GM23338 (cell line): ENCODE measurements at regions not wholly inside any gene's neighbourhood (a gene's known extent, or its start where the extent isn't known, plus 50 kb on each side); places are given as distances from the start of the nearest gene placed in this dataset.

Source experiments
- ATAC-seq: fragments of 200-7000 bp; cut with Tn5 transposase; 3 replicates; pipeline ENCODE4 v1.9.1; 2020
- DNase-seq: peaks from one replicate; pipeline ENCODE4 v3.0.0-alpha.2; 2015; ENCODE audit warnings: low spot score
- H2AFZ ChIP-seq: fragments of 200-600 bp; sonication (generic); 2 replicates; pipeline ENCODE4 v1.8.0; 2016; ENCODE audit warnings: antibody characterized with exemption, mild to moderate bottlenecking, moderate library complexity
- H3F3A ChIP-seq: fragments of 200-600 bp; sonication (generic); replicated peaks from 2 replicates; pipeline ENCODE4 v1.8.0; 2017; ENCODE audit warnings: antibody characterized with exemption, mixed run types, low read depth
- H3K27ac ChIP-seq: fragments of 200-600 bp; sonication (generic); 2 replicates; pipeline ENCODE4 v1.6.1; 2016; ENCODE audit warnings: low read depth
- H3K27me3 ChIP-seq: fragments of 200-600 bp; sonication (generic); 2 replicates; pipeline ENCODE4 v1.8.0; 2016; ENCODE audit warnings: mild to moderate bottlenecking, mixed run types, moderate library complexity; ENCODE audit not compliant: insufficient read depth
- H3K36me3 ChIP-seq: fragments of 200-600 bp; sonication (generic); 2 replicates; pipeline ENCODE4 v1.8.0; 2016; ENCODE audit warnings: mild to moderate bottlenecking; ENCODE audit not compliant: insufficient read depth
- H3K4me1 ChIP-seq: fragments of 200-600 bp; sonication (generic); 2 replicates; pipeline ENCODE4 v1.8.0; 2016; ENCODE audit warnings: mild to moderate bottlenecking, moderate library complexity; ENCODE audit not compliant: insufficient read depth
- H3K4me2 ChIP-seq: fragments of 200-600 bp; sonication (generic); 2 replicates; pipeline ENCODE4 v1.7.1; 2017; ENCODE audit warnings: mixed run types
- H3K4me3 ChIP-seq: fragments of 200-600 bp; sonication (generic); 2 replicates; pipeline ENCODE4 v1.6.1; 2016; ENCODE audit warnings: mixed run types
- H3K79me2 ChIP-seq: fragments of 200-600 bp; sonication (generic); replicated peaks from 2 replicates; pipeline ENCODE4 v1.8.0; 2017; ENCODE audit warnings: mild to moderate bottlenecking; ENCODE audit not compliant: insufficient read depth
- H3K9me2 ChIP-seq: fragments of 200-600 bp; sonication (generic); 2 replicates; pipeline ENCODE4 v1.8.0; 2017; ENCODE audit not compliant: insufficient read depth
- H4K20me1 ChIP-seq: fragments of 200-600 bp; sonication (generic); replicated peaks from 2 replicates; pipeline ENCODE4 v1.8.0; 2017; ENCODE audit warnings: mild to moderate bottlenecking; ENCODE audit not compliant: insufficient read depth
- H3K27ac Mint-ChIP-seq: 2 replicates; pipeline ENCODE4 v1.8.0; 2020; ENCODE audit warnings: inconsistent platforms, mild to moderate bottlenecking, moderate library complexity, mixed read lengths
- H3K27me3 Mint-ChIP-seq: 3 replicates; pipeline ENCODE4 v1.8.0; 2022; ENCODE audit warnings: low read depth, mild to moderate bottlenecking, moderate library complexity, mixed read lengths, inconsistent platforms; ENCODE audit not compliant: insufficient read depth, poor library complexity
- H3K36me3 Mint-ChIP-seq: 3 replicates; pipeline ENCODE4 v1.8.0; 2021; ENCODE audit warnings: low read depth, mild to moderate bottlenecking, inconsistent platforms, moderate library complexity, mixed read lengths
- H3K4me1 Mint-ChIP-seq: 3 replicates; pipeline ENCODE4 v1.8.0; 2020; ENCODE audit warnings: mild to moderate bottlenecking, inconsistent platforms, mixed read lengths
- H3K4me3 Mint-ChIP-seq: 3 replicates; pipeline ENCODE4 v1.8.0; 2021; ENCODE audit warnings: moderate library complexity, mild to moderate bottlenecking, inconsistent platforms, mixed read lengths
- H3K9me3 Mint-ChIP-seq: 3 replicates; pipeline ENCODE4 v1.8.0; 2020; ENCODE audit warnings: moderate library complexity, mild to moderate bottlenecking, inconsistent platforms, mixed read lengths
- CREB1 ChIP-seq: fragments of 250-450 bp; sonication (Bioruptor Pico); IDR thresholded peaks from 2 replicates; pipeline ENCODE4 v1.5.0; 2020; ENCODE audit warnings: low read depth, mild to moderate bottlenecking, moderate library complexity
- EZH2 ChIP-seq: fragments of 200-600 bp; sonication (generic); IDR thresholded peaks from one replicate; pipeline ENCODE4 v1.8.0; 2017; ENCODE audit warnings: antibody characterized with exemption, mild to moderate bottlenecking, low read depth; ENCODE audit not compliant: unreplicated experiment
- EZH2phosphoT487 ChIP-seq: fragments of 200-600 bp; sonication (generic); IDR thresholded peaks from one replicate; pipeline ENCODE4 v1.8.1; 2018; ENCODE audit warnings: antibody characterized with exemption; ENCODE audit not compliant: unreplicated experiment
- JUNB ChIP-seq: IDR thresholded peaks from one replicate; pipeline ENCODE4 v1.6.1; 2016; ENCODE audit warnings: antibody characterized with exemption; ENCODE audit not compliant: unreplicated experiment
- NANOG ChIP-seq: IDR thresholded peaks from 2 replicates; pipeline ENCODE4 v1.6.1; 2016; ENCODE audit warnings: antibody characterized with exemption, borderline replicate concordance
- STAT1 ChIP-seq: IDR thresholded peaks from one replicate; pipeline ENCODE4 v1.6.1; 2016; ENCODE audit warnings: antibody characterized with exemption; ENCODE audit not compliant: unreplicated experiment
- ZNF114 ChIP-seq: fragments of 250-450 bp; sonication (Bioruptor Pico); IDR thresholded peaks from 2 replicates; pipeline ENCODE4 v1.5.0; 2020; ENCODE audit warnings: mild to moderate bottlenecking, moderate library complexity
- ZNF331 ChIP-seq: fragments of 250-450 bp; sonication (Bioruptor Pico); IDR thresholded peaks from 2 replicates; pipeline ENCODE4 v1.5.0; 2020; ENCODE audit warnings: low read depth, mild to moderate bottlenecking, moderate library complexity
- TF ChIP-seq, protein P1 (sequence below): fragments of 250-450 bp; sonication (Bioruptor Pico); IDR thresholded peaks from 2 replicates; pipeline ENCODE4 v1.5.0; 2020; ENCODE audit warnings: mild to moderate bottlenecking, moderate library complexity
- TF ChIP-seq, protein P2 (sequence below): IDR thresholded peaks from 2 replicates; pipeline ENCODE4 v1.6.1; 2016; ENCODE audit warnings: antibody characterized with exemption
- TF ChIP-seq, protein P3 (sequence below), 2 experiments: fragments of 200-600 bp in 1 of 2; sonication (generic) in 1 of 2; conservative IDR thresholded peaks; 2 replicates each; pipeline versions ENCODE4 v1.5.1 to v1.6.1; 2016 to 2017; ENCODE audit warnings: antibody characterized with exemption in 2 of 2, low read depth in 2 of 2, mild to moderate bottlenecking in 2 of 2, moderate library complexity in 1 of 2

DNA sequence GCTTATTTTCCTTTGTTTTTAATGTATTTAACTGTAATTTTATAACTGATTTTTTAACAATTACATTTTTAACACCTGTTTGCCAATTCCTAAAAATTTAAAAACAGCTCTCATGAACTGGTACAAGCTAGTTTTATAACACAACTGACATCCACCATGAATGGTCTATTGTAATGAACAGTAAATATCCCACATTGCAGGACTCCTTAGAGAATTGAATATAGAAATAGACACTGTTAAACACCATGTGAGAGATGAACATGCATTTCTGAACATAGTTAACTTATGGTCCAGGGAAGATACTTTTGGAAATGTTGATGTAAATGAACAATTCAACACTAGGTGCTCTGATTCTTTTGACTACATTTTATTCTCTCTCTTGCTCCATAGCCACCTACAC lies 195.1 kb upstream of the GMDS start:
- no peaks in the 10 kb centered on the region for H3K36me3 Mint-ChIP-seq
- Histone ChIP-seq H3F3A (no peaks in the 10 kb centered on the region), H3K27me3 (no peaks in the 10 kb centered on the region), H3K4me3 (no peak overlapping the region), H3K27ac (no peak overlapping the region), H3K9me2 (peaks cover 3% of the 10 kb centered on the region; the same call in 1 of the 2 replicates), H4K20me1 (no peaks in the 10 kb centered on the region; the same call in 1 of the 2 replicates), H2AFZ (no peak overlapping the region), H3K36me3 (no peaks in the 10 kb centered on the region), H3K79me2 (no peaks in the 10 kb centered on the region), H3K4me1 (0 out of 2 replicates have a peak, but pooled peaks cover 3% of the 10 kb centered on the region), H3K4me2 (no peak overlapping the region)
- ATAC-seq = no peak
- H3K4me3 Mint-ChIP-seq = no peak overlapping the region
- H3K9me3 Mint-ChIP-seq = no peaks in the 10 kb centered on the region; the same call in 2 of the 3 replicates
- H3K4me1 Mint-ChIP-seq = peaks cover 5% of the 10 kb centered on the region
- no peak overlapping the region for H3K27ac Mint-ChIP-seq
- no peak for TF ChIP-seq ZNF114 (CRISPR knock-in tag)
- TF ChIP-seq CREB1 = no peak
- TF ChIP-seq STAT1 = no peak
- TF ChIP-seq JUNB = no peak
- TF ChIP-seq EZH2 = no peak
- TF ChIP-seq, protein P1, sequence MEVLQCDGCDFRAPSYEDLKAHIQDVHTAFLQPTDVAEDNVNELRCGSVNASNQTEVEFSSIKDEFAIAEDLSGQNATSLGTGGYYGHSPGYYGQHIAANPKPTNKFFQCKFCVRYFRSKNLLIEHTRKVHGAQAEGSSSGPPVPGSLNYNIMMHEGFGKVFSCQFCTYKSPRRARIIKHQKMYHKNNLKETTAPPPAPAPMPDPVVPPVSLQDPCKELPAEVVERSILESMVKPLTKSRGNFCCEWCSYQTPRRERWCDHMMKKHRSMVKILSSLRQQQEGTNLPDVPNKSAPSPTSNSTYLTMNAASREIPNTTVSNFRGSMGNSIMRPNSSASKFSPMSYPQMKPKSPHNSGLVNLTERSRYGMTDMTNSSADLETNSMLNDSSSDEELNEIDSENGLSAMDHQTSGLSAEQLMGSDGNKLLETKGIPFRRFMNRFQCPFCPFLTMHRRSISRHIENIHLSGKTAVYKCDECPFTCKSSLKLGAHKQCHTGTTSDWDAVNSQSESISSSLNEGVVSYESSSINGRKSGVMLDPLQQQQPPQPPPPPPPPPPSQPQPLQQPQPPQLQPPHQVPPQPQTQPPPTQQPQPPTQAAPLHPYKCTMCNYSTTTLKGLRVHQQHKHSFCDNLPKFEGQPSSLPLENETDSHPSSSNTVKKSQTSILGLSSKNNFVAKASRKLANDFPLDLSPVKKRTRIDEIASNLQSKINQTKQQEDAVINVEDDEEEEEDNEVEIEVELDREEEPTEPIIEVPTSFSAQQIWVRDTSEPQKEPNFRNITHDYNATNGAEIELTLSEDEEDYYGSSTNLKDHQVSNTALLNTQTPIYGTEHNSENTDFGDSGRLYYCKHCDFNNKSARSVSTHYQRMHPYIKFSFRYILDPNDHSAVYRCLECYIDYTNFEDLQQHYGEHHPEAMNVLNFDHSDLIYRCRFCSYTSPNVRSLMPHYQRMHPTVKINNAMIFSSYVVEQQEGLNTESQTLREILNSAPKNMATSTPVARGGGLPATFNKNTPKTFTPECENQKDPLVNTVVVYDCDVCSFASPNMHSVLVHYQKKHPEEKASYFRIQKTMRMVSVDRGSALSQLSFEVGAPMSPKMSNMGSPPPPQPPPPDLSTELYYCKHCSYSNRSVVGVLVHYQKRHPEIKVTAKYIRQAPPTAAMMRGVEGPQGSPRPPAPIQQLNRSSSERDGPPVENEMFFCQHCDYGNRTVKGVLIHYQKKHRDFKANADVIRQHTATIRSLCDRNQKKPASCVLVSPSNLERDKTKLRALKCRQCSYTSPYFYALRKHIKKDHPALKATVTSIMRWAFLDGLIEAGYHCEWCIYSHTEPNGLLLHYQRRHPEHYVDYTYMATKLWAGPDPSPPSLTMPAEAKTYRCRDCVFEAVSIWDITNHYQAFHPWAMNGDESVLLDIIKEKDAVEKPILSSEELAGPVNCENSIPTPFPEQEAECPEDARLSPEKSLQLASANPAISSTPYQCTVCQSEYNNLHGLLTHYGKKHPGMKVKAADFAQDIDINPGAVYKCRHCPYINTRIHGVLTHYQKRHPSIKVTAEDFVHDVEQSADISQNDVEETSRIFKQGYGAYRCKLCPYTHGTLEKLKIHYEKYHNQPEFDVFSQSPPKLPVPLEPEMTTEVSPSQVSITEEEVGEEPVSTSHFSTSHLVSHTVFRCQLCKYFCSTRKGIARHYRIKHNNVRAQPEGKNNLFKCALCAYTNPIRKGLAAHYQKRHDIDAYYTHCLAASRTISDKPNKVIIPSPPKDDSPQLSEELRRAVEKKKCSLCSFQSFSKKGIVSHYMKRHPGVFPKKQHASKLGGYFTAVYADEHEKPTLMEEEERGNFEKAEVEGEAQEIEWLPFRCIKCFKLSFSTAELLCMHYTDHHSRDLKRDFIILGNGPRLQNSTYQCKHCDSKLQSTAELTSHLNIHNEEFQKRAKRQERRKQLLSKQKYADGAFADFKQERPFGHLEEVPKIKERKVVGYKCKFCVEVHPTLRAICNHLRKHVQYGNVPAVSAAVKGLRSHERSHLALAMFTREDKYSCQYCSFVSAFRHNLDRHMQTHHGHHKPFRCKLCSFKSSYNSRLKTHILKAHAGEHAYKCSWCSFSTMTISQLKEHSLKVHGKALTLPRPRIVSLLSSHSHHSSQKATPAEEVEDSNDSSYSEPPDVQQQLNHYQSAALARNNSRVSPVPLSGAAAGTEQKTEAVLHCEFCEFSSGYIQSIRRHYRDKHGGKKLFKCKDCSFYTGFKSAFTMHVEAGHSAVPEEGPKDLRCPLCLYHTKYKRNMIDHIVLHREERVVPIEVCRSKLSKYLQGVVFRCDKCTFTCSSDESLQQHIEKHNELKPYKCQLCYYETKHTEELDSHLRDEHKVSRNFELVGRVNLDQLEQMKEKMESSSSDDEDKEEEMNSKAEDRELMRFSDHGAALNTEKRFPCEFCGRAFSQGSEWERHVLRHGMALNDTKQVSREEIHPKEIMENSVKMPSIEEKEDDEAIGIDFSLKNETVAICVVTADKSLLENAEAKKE (CRISPR knock-in tag) = no peak
- no peak for TF ChIP-seq NANOG
- peaks cover 8% of the 10 kb centered on the region for H3K27me3 Mint-ChIP-seq
- no peak for DNase-seq

DNA sequence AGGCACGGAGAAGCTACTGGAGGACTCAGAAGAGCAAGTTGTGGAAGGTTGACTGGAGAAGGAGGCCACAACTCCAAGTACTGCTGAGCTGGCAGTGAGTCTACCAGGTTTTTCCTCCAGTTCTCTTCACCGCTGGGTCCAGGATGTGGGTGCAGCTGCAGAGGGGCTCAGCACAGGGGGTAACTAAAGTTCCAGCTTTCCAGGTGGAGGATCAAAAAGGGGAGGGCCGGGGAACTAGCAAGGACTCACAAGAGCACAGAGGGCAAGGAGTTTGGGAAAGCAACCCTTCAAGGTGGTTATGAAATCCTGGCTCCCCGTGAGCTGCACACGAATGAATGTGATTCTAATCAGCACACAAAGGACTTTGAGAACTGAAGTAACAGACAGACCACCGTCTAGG lies 194.2 kb upstream of the GMDS start:
- H3K27ac ChIP-seq = no peak overlapping the region
- Mint-ChIP-seq H3K36me3 (no peaks in the 10 kb centered on the region), H3K9me3 (no peaks in the 10 kb centered on the region; the same call in 2 of the 3 replicates), H3K27ac (no peak overlapping the region), H3K27me3 (peaks cover 8% of the 10 kb centered on the region), H3K4me3 (no peak overlapping the region), H3K4me1 (peaks cover 5% of the 10 kb centered on the region)
- no peak overlapping the region for H3K4me2 ChIP-seq
- H3K4me1 ChIP-seq = 0 out of 2 replicates have a peak, but pooled peaks cover 3% of the 10 kb centered on the region
- H3K79me2 ChIP-seq = no peaks in the 10 kb centered on the region
- H3K36me3 ChIP-seq = no peaks in the 10 kb centered on the region
- H4K20me1 ChIP-seq = no peaks in the 10 kb centered on the region; the same call in 1 of the 2 replicates
- H3K9me2 ChIP-seq = peaks cover 3% of the 10 kb centered on the region; the same call in 1 of the 2 replicates
- H3K27me3 ChIP-seq = no peaks in the 10 kb centered on the region
- no peaks in the 10 kb centered on the region for H3F3A ChIP-seq
- no peak overlapping the region for H2AFZ ChIP-seq
- no peak overlapping the region for H3K4me3 ChIP-seq
- DNase-seq = no peak
- no peak for ATAC-seq
- TF ChIP-seq ZNF331 (CRISPR knock-in tag) = no peak
- TF ChIP-seq, protein P2, sequence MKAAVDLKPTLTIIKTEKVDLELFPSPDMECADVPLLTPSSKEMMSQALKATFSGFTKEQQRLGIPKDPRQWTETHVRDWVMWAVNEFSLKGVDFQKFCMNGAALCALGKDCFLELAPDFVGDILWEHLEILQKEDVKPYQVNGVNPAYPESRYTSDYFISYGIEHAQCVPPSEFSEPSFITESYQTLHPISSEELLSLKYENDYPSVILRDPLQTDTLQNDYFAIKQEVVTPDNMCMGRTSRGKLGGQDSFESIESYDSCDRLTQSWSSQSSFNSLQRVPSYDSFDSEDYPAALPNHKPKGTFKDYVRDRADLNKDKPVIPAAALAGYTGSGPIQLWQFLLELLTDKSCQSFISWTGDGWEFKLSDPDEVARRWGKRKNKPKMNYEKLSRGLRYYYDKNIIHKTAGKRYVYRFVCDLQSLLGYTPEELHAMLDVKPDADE = no peak
- no peak for TF ChIP-seq EZH2phosphoT487
- TF ChIP-seq, protein P3, sequence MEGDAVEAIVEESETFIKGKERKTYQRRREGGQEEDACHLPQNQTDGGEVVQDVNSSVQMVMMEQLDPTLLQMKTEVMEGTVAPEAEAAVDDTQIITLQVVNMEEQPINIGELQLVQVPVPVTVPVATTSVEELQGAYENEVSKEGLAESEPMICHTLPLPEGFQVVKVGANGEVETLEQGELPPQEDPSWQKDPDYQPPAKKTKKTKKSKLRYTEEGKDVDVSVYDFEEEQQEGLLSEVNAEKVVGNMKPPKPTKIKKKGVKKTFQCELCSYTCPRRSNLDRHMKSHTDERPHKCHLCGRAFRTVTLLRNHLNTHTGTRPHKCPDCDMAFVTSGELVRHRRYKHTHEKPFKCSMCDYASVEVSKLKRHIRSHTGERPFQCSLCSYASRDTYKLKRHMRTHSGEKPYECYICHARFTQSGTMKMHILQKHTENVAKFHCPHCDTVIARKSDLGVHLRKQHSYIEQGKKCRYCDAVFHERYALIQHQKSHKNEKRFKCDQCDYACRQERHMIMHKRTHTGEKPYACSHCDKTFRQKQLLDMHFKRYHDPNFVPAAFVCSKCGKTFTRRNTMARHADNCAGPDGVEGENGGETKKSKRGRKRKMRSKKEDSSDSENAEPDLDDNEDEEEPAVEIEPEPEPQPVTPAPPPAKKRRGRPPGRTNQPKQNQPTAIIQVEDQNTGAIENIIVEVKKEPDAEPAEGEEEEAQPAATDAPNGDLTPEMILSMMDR (conservative IDR thresholded peaks at IDR 0.05; ENCODE audit: low read depth in 2 of 2) = no peak
- no peak for TF ChIP-seq NANOG
- no peak for TF ChIP-seq STAT1
